ENCODE measurements at regions not wholly inside any gene's neighbourhood (a gene's known extent, or its start where the extent isn't known, plus 50 kb on each side); places are given as distances from the start of the nearest gene placed in this dataset.
"Not testable (repeated sequence)": the region's sequence is repeated elsewhere in the genome, so short reads cannot be mapped to it uniquely, and the experiment has no call there.

DNA sequence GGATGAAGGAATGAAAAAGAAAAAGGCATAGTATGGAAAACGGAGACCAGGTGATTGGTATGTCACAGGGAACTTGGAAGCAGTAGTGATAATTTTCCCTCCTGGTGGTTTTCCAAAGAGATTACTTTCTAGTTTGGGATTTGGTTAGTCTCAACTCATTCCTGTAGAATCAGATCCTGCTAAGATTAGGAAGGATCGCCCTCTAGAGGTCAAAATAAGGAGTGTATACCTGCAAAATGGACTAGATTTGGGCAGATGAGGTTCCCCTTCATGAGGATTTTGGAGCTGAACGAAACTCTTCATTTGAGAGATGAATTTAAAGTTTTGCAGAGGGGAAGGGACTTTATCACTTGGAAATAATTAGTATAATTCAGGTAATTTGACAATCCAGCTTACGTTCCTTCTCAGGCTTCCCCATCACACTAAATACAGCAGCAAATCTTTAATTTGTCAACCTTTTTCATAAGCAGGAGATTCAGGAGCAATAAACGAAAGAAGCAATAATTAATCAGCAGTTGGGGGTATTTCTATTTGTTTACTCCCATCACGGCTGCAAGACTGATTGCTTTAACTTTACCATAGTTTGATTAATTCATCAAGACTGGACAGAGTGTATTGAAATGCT, 65.2 kb downstream of the CCDC195 start:
- peak; percentile 13 to 36 (median 22) for DNase-seq (ENCODE audit: low read depth in 4 of 4, low spot score in 2 of 4)

DNA sequence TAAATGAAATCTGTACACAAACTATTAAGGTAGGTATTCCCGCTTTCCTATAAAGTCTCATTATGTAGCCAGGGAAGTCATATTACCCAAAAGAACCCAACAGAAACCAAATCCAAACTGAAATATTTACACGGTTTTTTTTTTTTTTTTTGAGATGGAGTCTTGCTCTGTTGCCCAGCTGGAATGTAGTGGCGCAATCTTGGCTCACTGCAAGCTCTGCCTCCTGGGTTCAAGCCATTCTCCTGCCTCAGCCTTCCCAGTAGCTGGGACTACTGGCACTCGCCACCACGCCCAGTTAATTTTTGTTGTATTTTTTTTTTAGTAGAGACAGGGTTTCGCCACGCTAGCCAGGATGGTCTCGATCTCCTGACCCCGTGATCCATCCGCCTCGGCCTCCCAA, 62.5 kb upstream of the CUL3 start:
- not testable (repeated sequence) for DNase-seq (ENCODE audit: low read depth in 4 of 4, low spot score in 2 of 4)

DNA sequence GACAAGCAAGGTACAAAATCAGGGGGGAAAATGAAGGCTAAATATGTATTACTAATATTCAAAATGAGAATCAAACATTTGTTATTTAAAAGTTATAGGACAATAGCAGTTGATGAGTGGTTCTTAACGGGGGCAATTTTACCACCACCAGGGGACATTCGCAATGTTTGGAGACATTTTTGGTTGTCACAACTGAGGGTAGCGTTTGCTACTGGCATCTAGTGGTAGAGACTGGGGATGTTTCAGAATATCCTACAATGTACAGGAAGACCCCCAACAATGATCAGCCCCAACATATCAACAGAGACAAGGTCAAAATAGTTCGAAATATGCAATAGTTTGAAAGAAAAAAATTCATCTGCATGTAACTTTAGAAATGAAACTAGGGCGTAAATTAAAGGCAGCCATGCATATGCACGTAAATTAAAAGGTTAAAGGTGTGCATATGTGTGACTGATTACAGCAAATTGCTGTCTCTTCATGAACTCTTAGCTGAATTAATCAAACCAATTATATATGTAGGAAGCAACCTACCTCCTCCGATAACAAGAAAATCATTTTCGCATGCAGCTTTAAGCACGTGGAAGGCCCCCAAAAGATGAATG, 61.2 kb upstream of the CUL3 start:
- no peak for DNase-seq (ENCODE audit: low read depth in 4 of 4, low spot score in 2 of 4)

DNA sequence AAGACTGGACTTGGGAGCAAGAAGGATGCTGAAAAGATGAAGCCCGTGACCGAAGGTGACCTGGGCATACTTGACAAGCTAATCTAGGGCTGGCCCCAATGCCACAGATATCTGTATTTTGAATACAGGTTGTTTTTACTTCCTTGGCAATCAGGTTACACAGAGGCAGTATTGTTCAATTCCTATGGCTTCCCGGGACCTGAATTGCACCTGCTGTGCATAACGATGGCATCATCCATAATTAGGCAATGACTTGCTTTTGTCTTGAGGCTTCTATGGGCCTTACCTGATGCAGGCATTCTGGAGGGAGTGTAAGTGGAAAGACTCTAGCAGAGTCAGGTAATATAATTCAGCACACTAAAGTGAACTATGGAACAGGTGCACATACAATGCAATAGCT, 60.6 kb upstream of the CUL3 start:
- DNase-seq (ENCODE audit: low read depth in 4 of 4, low spot score in 2 of 4): no peak

DNA sequence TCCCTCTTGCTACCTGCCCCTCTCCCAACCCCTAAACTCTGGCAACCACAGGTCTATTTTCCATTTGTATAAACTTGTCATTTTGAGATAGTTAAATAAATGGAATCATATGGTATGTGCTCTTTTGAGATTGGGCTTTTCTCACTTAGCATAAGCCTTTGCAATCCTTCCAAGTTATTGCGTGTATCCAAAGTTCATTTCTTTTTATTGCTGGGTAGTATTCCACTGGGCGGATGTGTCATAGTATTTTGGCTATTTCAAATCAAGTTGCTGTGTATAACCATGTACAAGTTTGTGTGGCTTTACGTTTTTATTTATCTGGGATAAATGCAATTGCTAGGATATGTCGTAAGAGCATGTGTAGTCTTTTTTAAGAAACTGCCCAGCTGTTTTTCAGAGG, 55.5 kb upstream of the CUL3 start:
- no peak for DNase-seq (ENCODE audit: low read depth in 4 of 4, low spot score in 2 of 4)

DNA sequence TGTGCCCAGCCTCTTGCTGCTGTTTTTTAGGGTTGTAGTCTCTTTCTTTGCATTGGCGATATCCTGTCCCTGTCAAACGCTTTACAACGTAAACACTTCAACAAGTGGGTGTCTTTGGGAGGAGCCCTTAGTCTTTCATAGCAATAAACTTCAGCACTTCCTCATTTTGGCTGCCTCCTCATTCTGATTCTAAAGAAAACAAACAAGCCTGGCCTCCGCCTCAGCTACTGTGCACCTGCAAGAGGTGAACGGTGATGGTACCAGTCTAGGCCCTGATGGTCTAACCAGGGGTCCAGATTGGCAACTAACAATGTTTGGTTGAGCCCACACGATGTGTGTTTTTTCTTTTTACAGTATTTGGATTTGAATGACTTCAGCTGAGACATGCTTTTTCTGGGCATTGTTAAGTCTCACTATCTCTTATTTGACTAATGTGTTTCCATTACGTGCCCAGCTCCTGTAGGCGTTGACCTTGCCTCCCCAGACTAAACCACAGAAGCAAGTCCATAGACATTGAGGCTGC, 53.2 kb upstream of the CUL3 start:
- DNase-seq (ENCODE audit: low read depth in 4 of 4, low spot score in 2 of 4): no peak

Data from left renal cortex interstitium (tissue), 4 donors.